MCF 10A (cell line): ENCODE measurements at regions not wholly inside any gene's neighbourhood (a gene's known extent, or its start where the extent isn't known, plus 50 kb on each side); places are given as distances from the start of the nearest gene placed in this dataset.
A peak's percentile ranks its signal among the peaks of the same experiment; 100 is the strongest.

Experiments used
- BruUV-seq: library from RNA; stranded (reverse); fragments of 400-500 nt; replicated peaks from 2 replicates; lab custom pipeline; 2021; lab: Mats Ljungman, UMichigan
- CTCF ChIA-PET: fragments of 300-600 bp; sonication (Branson Sonifier 250); formaldehyde crosslinking; extraction: SDS; loops from one replicate; lab custom pipeline; 2021; ENCODE audit warnings: antibody characterized with exemption, inconsistent platforms; lab: Yijun Ruan, JAX
- POLR2A ChIA-PET: fragments of 300-600, 350-650 bp; sonication (Branson Sonifier 250); formaldehyde crosslinking; extraction: SDS; loops from one replicate; lab custom pipeline; 2020; ENCODE audit warnings: antibody characterized with exemption, inconsistent platforms; lab: Yijun Ruan, JAX
- DNase-seq: peaks from one replicate; pipeline ENCODE4 v3.0.0-alpha.2; 2018; ENCODE audit not compliant: unreplicated experiment
- H3K27ac Mint-ChIP-seq: one replicate; pipeline ENCODE4 v1.8.0; 2022; ENCODE audit warnings: mild to moderate bottlenecking, low read depth, mixed read lengths; ENCODE audit not compliant: unreplicated experiment
- H3K27me3 Mint-ChIP-seq: one replicate; pipeline ENCODE4 v1.8.0; 2022; ENCODE audit warnings: mixed read lengths; ENCODE audit not compliant: insufficient read depth, unreplicated experiment
- H3K36me3 Mint-ChIP-seq: one replicate; pipeline ENCODE4 v1.8.0; 2022; ENCODE audit warnings: mild to moderate bottlenecking, moderate library complexity, mixed read lengths; ENCODE audit not compliant: insufficient read depth, unreplicated experiment
- H3K4me1 Mint-ChIP-seq: one replicate; pipeline ENCODE4 v1.8.0; 2022; ENCODE audit warnings: mixed read lengths; ENCODE audit not compliant: insufficient read depth, unreplicated experiment
- H3K4me3 Mint-ChIP-seq: one replicate; pipeline ENCODE4 v1.8.0; 2022; ENCODE audit warnings: mild to moderate bottlenecking, moderate library complexity, mixed read lengths; ENCODE audit not compliant: unreplicated experiment
- H3K9me3 Mint-ChIP-seq: one replicate; pipeline ENCODE4 v1.8.0; 2022; ENCODE audit warnings: mixed read lengths; ENCODE audit not compliant: unreplicated experiment
- intact Hi-C: fragments of 100-400 bp; cut with micrococcal nuclease; formaldehyde crosslinking; loops from 2 replicates; pipeline ENCODE4 v1.14.1; 2022
- TF ChIP-seq, protein P1 (sequence below): fragments of 200-600 bp; IDR thresholded peaks from one replicate; pipeline ENCODE4 v1.8.0; 2022; ENCODE audit warnings: antibody characterized with exemption, mild to moderate bottlenecking; ENCODE audit not compliant: unreplicated experiment

DNA sequence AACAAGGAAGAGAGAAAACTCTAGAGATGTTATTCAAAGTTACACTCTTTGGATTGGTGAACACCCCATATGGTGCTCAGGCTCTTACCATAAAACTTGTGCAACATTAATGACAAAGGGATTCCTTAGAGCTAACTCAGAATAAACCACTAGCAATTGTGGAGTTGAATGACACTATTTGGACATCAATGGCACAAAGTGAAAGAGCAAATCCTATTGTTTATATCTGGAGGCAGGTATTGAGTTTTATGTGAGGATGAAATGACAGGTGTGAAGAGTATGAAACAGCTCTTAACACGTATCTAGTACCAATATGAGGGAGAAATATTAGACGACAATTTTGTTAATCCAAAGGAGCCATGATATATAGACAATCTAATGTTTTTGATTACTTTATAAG is 584.9 kb upstream of the PBX1 start:
- CTCF ChIA-PET, result no interaction called here

DNA sequence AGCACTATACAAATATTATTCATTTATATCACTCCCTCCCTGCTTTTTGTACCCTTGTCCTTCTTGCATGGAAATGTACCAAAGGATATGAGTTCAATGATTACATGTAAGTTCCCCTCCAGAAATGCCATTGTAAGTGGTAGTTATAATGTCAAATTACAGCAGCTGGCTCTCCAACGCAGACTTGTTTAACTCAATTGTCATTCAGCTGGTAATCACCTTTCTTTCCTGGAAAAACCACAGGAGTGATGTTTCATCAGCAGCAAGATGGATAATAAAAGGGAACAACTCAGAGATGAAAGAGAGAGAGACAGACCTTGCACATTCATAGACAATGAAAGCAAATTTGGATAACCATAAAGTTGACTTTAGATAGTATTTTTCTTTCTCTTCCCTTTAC is 578.6 kb upstream of the PBX1 start:
- TF ChIP-seq, protein P1, sequence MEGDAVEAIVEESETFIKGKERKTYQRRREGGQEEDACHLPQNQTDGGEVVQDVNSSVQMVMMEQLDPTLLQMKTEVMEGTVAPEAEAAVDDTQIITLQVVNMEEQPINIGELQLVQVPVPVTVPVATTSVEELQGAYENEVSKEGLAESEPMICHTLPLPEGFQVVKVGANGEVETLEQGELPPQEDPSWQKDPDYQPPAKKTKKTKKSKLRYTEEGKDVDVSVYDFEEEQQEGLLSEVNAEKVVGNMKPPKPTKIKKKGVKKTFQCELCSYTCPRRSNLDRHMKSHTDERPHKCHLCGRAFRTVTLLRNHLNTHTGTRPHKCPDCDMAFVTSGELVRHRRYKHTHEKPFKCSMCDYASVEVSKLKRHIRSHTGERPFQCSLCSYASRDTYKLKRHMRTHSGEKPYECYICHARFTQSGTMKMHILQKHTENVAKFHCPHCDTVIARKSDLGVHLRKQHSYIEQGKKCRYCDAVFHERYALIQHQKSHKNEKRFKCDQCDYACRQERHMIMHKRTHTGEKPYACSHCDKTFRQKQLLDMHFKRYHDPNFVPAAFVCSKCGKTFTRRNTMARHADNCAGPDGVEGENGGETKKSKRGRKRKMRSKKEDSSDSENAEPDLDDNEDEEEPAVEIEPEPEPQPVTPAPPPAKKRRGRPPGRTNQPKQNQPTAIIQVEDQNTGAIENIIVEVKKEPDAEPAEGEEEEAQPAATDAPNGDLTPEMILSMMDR, result no peak
- BruUV-seq, result no TSS peak
- DNase-seq, result no peak
- intact Hi-C loops, result no loop called here
- ChIA-PET CTCF (no interaction called here), POLR2A (no interaction called here)
- Mint-ChIP-seq H3K4me1 (no peaks in the 10 kb centered on the region), H3K36me3 (no peaks in the 10 kb centered on the region), H3K27me3 (no peaks in the 10 kb centered on the region), H3K4me3 (no peak overlapping the region), H3K9me3 (peaks cover 26% of the 10 kb centered on the region), H3K27ac (no peak overlapping the region)

More for the DNA sequence above, 584.9 kb upstream of the PBX1 start:
- no peaks in the 10 kb centered on the region for H3K36me3 Mint-ChIP-seq
- TF ChIP-seq, protein P1, result no peak
- intact Hi-C loops, result no loop called here
- no peak overlapping the region for H3K27ac Mint-ChIP-seq
- peak; percentile 7 for DNase-seq
- no peak overlapping the region for H3K4me3 Mint-ChIP-seq
- H3K4me1 Mint-ChIP-seq, result no peaks in the 10 kb centered on the region
- no TSS peak for BruUV-seq
- no peaks in the 10 kb centered on the region for H3K27me3 Mint-ChIP-seq
- POLR2A ChIA-PET, result interaction anchor here (0.7 kb wide), 1 partner anchor 699 kb away, joined by 3 read pairs; no protein-coding TSS in a partner anchor
- peaks cover 18% of the 10 kb centered on the region for H3K9me3 Mint-ChIP-seq

DNA sequence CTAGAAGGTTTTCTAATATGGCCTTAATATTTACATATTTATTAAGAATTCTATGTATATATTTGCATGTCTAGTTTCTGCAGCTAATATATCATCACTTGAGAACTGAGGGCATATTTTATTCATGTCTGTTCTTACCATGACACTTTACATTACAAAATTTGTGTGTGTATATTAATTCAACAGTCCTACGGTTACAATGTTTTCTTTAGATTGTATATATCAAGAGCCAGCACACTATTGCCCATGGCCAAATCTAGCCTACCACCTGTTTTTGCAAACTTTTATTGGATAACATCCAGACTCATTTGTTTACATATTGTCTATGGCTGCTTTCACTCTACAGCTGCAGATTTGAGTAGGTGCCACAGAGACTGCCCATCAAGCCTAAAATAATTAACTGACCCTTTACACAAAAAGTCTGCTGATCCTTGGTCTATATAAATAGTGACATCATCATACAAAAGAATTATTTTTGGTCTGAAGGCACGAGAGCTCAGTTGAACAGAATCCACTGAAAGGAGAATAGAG is 577.4 kb upstream of the PBX1 start:
- ChIA-PET POLR2A (no interaction called here), CTCF (no interaction called here)
- Mint-ChIP-seq H3K4me3 (no peak overlapping the region), H3K4me1 (no peaks in the 10 kb centered on the region), H3K27me3 (no peaks in the 10 kb centered on the region), H3K9me3 (peaks cover 19% of the 10 kb centered on the region), H3K36me3 (no peaks in the 10 kb centered on the region), H3K27ac (no peak overlapping the region)
- TF ChIP-seq, protein P1, result no peak
- no TSS peak for BruUV-seq
- intact Hi-C loops, result no loop called here
- no peak for DNase-seq

DNA sequence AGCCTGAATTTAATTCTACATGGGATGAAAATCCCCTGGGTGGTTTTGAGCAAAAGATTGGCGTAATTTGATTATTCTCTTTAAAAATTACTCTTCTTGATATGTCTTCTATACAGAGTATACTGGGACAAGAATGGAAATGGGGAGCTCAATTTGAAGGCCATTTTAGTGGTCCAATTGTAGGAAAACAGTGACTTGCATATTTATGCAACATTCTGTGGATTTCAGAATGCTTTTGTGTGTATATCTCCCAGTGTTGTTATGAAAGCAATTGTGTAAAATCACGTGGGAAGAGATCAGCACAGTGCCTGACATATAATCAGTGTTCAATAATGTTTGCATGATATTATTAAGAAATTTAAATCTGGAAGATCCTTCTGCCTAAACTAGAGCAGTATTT is 575.9 kb upstream of the PBX1 start:
- CTCF ChIA-PET, result no interaction called here
- H3K4me3 Mint-ChIP-seq, result no peak overlapping the region
- POLR2A ChIA-PET, result no interaction called here
- no TSS peak for BruUV-seq
- no peaks in the 10 kb centered on the region for H3K36me3 Mint-ChIP-seq
- TF ChIP-seq, protein P1, result no peak
- no peak overlapping the region for H3K27ac Mint-ChIP-seq
- intact Hi-C loops, result no loop called here
- no peak for DNase-seq
- peaks cover 8% of the 10 kb centered on the region for H3K9me3 Mint-ChIP-seq
- H3K27me3 Mint-ChIP-seq, result no peaks in the 10 kb centered on the region
- H3K4me1 Mint-ChIP-seq, result no peaks in the 10 kb centered on the region
